HG02840 (cell line): ENCODE measurements at regions not wholly inside any gene's neighbourhood (a gene's known extent, or its start where the extent isn't known, plus 50 kb on each side); places are given as distances from the start of the nearest gene placed in this dataset.

Experiments
- ATAC-seq: cut with Tn5 transposase; IDR thresholded peaks from one replicate; pipeline ENCODE4 v1.9.1; 2021; ENCODE audit warnings: mild to moderate bottlenecking, moderate library complexity, moderate number of reproducible peaks; ENCODE audit not compliant: unreplicated experiment, low FRiP score

- no peak for ATAC-seq
Measured at GRCh38 chr4:177099211-177099610, 210.5 kb upstream of the NEIL3 start.

DNA sequence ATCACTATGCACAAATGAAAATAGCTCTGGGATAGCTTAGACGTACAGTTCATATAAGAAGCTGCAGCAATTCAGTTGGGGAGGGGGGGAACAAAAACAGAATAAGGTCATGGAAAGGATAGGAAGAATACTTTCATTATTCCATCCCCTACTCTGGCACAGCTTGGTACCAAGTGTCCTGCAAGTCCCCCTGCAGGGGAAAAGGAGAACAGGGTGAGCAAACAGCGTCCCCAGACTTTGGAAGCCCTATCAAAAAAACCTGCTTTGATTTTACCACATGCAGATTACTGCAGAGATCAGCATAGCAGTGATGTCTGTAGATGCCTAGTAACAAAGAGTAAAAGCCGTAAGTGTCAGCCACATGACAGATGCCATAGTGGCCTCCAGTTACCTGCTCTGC lies 209.4 kb upstream of the NEIL3 start:
- ATAC-seq = no peak

GRCh38 chr4:177103619-177104018 lies 206.1 kb upstream of the NEIL3 start:
- no peak for ATAC-seq

DNA sequence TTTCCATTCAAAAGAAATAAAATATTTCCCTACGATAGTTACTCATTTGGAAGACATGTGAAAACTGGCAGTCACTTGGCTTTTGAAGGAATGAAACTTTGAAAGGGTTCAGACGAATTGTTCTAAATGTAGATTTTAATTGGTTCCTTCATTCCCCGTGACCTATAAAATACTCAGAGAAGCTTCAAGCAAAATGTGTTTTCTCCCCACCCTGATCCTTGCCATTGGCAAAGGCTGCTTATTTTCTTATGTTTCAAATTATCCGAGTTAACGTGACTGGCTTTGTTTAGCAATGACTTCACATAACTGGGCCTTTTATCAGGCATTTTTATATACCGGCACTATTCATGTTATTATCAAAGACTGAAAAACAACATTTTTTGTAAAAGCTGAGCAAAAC lies 204.1 kb upstream of the NEIL3 start:
- ATAC-seq = no peak

GRCh38 chr4:177107288-177107921 lies 202.3 kb upstream of the NEIL3 start:
- ATAC-seq = no peak

DNA sequence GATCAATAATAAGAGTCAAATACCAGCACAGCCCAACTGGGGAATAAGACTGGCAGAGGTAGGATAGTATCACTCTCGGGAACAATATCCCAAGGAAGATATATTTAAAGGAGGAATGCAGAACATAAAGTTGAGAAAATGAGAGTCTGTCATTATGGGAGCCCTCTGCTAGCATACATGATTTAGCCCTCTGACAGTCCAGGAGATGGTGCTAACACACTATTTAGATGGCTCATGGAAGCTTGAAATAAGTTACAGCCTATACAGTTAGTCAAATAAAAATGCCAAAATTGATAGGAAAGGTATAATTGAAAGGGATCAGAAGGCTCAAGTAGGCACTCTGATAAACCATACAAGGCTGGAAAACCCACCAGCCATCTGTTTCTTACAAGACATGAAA lies 201.0 kb upstream of the NEIL3 start:
- no peak for ATAC-seq

GRCh38 chr4:177109769-177110168 lies 199.9 kb upstream of the NEIL3 start:
- ATAC-seq = no peak

GRCh38 chr4:177116161-177116560 lies 193.5 kb upstream of the NEIL3 start:
- ATAC-seq = no peak

- no peak for ATAC-seq
Measured at GRCh38 chr4:177117256-177117655, 192.4 kb upstream of the NEIL3 start.

- no peak for ATAC-seq
Measured at GRCh38 chr4:177118596-177118995, 191.1 kb upstream of the NEIL3 start.

DNA sequence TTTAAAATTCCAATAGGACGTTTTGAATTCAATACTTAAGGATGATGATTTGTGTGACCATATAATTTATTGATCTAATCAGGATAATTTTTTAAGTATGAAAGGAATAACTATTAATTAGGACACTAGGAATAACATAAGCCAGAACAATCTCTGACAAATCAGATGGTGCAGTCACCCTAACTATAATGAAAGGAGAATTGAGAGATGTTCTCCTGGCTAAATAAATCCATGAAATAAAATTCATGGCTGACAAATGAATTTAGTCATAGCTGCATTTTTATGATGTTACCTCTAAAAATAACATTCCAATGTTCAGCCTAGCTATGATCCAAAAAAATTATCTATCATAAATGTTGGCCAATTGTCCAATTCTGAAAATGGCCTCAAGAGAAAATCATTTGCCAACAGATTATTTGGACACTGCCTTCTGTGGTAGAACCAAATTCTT lies 190.6 kb upstream of the NEIL3 start:
- ATAC-seq = no peak

DNA sequence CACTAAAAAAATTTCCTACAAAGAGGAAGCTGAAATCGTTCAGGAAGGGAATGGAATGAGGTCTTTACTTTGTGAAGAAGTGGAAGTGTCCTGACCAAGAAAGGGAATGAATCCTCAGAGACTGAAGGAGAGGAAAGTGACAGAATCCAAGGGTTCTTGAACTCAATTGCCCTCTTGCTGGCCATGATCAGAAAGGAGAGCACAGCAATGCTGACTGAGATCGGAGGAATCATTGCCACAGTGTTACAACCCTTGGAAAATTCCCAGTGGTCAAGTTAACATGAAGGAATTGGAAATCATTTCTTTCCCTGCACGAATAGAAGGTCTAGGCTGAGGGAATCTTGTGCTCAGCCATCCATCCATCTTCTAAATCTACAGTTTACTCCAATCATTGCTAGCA lies 190.0 kb upstream of the NEIL3 start:
- no peak for ATAC-seq

GRCh38 chr4:177123811-177124210 lies 185.9 kb upstream of the NEIL3 start:
- no peak for ATAC-seq

DNA sequence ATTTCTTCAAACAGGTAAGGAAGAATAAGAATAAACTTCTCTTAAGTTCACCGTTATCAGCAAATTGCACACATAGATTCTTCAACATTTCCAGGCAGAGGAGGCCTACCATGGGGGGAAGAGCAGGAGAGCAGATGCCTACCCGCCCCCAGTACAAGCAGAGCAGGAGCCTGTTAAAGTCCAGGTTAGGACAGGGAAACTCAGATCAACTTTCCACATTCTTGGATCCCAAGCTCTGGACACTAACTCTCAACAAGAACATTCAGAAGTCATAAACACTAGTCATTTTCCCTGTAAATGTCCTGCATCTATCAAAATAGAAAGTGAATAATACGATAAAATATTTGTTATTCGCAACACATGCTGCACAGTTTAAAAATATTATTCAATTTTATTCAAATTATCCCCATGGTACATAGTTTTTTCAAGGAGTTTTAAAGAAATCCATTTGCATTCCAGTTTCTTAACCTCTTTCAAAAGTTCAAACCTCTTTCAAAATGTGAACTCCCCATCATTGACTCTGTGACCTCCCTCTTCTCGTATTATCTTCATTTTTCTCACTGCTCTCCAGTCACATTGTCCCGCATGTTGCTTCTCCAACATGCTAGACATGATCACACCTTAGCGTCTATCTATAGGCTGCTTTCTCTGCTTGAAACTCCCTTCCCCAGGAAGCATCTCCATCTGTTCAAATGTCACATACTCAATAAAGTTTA lies 185.2 kb upstream of the NEIL3 start:
- no peak for ATAC-seq

- ATAC-seq = no peak
Measured at GRCh38 chr4:177125656-177126055, 184.0 kb upstream of the NEIL3 start.

DNA sequence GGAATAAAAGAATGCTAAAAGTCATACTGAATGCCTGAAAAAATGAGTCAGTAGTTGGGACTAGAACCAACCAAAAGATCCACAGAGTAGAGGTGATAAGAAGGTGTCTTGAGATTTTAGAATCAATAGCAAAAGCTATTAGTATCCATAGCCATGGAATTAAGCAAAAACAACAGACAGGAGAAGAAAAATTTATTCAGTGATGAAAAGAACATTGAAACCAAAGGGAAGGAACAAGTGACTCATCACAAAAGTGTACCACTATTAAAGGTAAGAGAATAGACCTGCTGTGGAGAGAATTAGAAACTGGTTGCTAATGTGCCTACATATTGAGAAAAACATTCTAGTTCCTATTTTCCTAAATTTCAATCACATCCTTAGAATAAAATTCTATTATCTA lies 182.0 kb upstream of the NEIL3 start:
- no peak for ATAC-seq

DNA sequence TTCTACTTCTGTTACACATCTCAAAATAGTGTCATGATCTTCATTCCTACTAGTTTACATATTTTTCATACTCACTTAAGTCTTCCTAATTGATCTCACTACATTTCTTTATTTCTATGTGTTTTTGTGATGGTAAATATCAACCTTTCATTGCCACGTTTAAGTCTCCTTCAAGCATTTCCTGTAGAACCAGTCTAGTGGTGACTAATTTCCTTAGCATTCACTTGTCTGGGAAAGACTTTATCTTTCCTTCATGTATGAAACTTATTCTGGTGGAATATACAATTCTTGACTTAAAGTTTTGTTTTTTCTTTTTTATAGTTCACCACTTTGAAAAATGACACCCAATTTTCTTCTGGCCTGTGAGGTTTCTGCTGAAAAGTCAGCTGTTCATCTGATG lies 181.4 kb upstream of the NEIL3 start:
- no peak for ATAC-seq

- no peak for ATAC-seq
Measured at GRCh38 chr4:177131736-177132135, 177.9 kb upstream of the NEIL3 start.

DNA sequence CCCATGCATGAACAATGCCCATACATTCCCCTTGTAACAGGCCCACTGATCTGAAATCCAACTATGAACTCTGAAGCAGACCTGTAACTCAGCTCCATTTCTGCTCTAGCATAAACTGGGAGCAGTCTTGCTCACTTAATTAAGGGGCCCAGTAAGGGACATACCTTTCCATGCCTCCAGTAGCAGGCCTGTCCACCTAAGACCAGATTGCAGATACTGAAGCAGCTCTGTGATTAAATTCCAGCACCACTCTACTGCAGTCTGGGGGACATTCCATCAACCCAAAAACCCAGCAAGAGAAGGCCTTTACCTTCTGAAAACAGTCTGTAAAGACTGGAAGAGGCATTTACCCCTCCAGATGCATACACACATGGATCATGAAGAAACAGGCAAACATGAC lies 162.0 kb upstream of the NEIL3 start:
- no peak for ATAC-seq

GRCh38 chr4:177155454-177155853 lies 154.2 kb upstream of the NEIL3 start:
- no peak for ATAC-seq

DNA sequence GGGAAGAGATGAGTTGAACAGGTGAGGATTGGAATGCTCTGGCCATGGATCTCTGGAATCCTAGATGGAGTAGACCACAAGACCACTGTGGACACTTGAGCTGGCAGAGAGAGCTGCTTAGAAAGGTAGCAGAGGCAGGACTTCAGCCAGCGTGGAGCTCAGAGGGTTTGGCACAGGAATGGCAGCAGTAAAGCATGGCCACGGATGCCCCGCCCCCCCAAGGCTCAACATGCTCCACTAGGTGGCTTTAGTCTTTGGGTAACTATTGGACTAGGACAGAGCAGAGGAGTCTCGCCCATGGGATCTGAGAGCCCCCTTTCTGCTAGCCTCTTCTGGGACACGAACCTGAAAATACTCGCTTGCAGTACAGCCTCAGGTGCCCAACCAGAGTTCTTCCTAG lies 150.1 kb upstream of the NEIL3 start:
- ATAC-seq = no peak

GRCh38 chr4:177161781-177162180 lies 147.9 kb upstream of the NEIL3 start:
- ATAC-seq = no peak
